Sigmoid colon (tissue), 6 donors: ENCODE measurements at regions not wholly inside any gene's neighbourhood (a gene's known extent, or its start where the extent isn't known, plus 50 kb on each side); places are given as distances from the start of the nearest gene placed in this dataset.

Source experiments
- DNase-seq: peaks from one replicate; pipeline ENCODE4 v3.0.0-alpha.2; 2019
- H3K27ac ChIP-seq, 4 donors: fragments of 200-600 bp; sonication (generic); one replicate each; pipeline ENCODE4 v1.5.1; 2016 to 2019; ENCODE audit warnings: mild to moderate bottlenecking in 1 of 4
- H3K27me3 ChIP-seq, 3 donors: fragments of 200-600 bp; sonication (generic); one replicate each; pipeline ENCODE4 v1.5.1; 2019; ENCODE audit warnings: mild to moderate bottlenecking in 1 of 3
- H3K36me3 ChIP-seq, 4 donors: fragments of 200-600 bp; sonication (generic); one replicate each; pipeline ENCODE4 v1.5.1; 2016 to 2019
- H3K4me1 ChIP-seq, 4 donors: fragments of 200-600 bp; sonication (generic); one replicate each; pipeline ENCODE4 v1.5.1; 2017 to 2019
- H3K4me3 ChIP-seq, 4 donors: fragments of 200-600 bp; sonication (generic); one replicate each; pipeline ENCODE4 v1.5.1; 2017 to 2019; ENCODE audit warnings: mild to moderate bottlenecking in 2 of 4, moderate library complexity in 1 of 4
- H3K9me3 ChIP-seq, 4 donors: fragments of 200-600 bp in 3 of 4; sonication (generic) in 3 of 4; one replicate each; pipeline versions ENCODE4 v1.5.1 to v1.6.1; 2013 to 2019
- CTCF ChIP-seq, 4 experiments: fragments of 450-650 bp in 3 of 4; fragments of 200-600 bp in 1 of 4; IDR thresholded peaks; one replicate each; pipeline ENCODE4 v1.5.1; 2016 to 2019; ENCODE audit warnings: antibody characterized with exemption in 4 of 4, mild to moderate bottlenecking in 3 of 4, moderate library complexity in 2 of 4
- EP300 ChIP-seq, 4 donors: sonication (generic); formaldehyde crosslinking; IDR thresholded peaks; one replicate each; pipeline ENCODE4 v1.6.1; 2017; ENCODE audit warnings: antibody characterized with exemption in 4 of 4
- POLR2A ChIP-seq, 2 donors: fragments of 450-650 bp; IDR thresholded peaks; one replicate each; pipeline ENCODE4 v1.6.1; 2016; ENCODE audit warnings: antibody characterized with exemption in 2 of 2, mild to moderate bottlenecking in 2 of 2, moderate library complexity in 2 of 2
- POLR2AphosphoS5 ChIP-seq, 4 donors: sonication (generic); formaldehyde crosslinking; IDR thresholded peaks; one replicate each; pipeline ENCODE4 v1.6.1; 2017; ENCODE audit warnings: antibody characterized with exemption in 4 of 4
- WGBS, 2 donors: extraction: QIAGEN DNeasy Blood & Tissue Kit; methylation state at CpG; one replicate each; pipeline ENCODE4 v1.1.7; 2013; 5-methylcytosine and 5-hydroxymethylcytosine counted together
- intact Hi-C: fragments of 100-400 bp; cut with DNase I; formaldehyde crosslinking; loops from one replicate; pipeline ENCODE4 v1.15.1; 2023
- donor health status: healthy with polysubstance abuse.
- donor health status: healthy.

DNA sequence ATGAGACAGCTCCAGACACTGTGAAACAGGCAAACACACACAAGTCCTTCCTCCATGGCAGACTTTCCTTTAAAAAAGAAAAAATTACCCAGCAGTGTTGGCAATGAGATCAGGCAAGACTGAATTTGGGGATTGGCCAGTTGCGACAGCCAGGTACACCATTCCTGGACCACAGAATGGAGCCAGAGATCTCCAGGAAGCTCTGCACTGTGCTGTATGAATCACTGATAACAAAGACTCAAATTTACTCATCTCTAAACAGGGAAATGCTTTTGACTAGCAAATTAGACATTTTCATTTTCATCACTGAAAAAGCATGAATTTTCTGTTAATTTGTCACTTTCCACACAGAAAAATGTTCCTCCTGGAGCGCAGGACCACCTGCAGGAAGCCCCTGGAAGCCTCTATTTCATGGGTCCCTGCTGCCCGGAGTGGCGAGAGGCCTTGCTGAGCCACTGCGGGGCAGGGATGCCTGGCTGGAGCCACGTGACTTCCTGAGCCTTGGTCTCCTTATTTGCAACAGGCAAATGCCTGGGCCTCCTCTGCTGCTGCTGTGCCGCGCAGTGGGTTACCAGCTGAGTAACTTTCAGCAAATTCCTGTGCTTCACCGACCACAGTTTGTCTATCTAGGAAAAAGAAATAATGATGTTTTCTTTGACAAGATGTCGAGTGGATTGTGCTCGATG, 185.9 kb upstream of the ZNF618 start:
- H3K27me3 ChIP-seq, result peaks cover 3 to 28% (median 17%) of the 10 kb centered on the region in 3 donors
- peaks cover 0 to 2% (median 0%) of the 10 kb centered on the region in 4 donors for H3K9me3 ChIP-seq
- no peaks in the 10 kb centered on the region for H3K36me3 ChIP-seq
- H3K4me3 ChIP-seq, result no peak overlapping the region
- intact Hi-C loops, result no loop called here
- peaks cover 0 to 7% (median 3%) of the 10 kb centered on the region in 4 donors for H3K4me1 ChIP-seq
- 70 to 82% methylated on average over 11 of the region's 11 CpGs for WGBS, 2 donors
- no peak for TF ChIP-seq CTCF (IDR thresholded peaks at IDR 0.05)
- TF ChIP-seq POLR2AphosphoS5 (IDR thresholded peaks at IDR 0.05), result no peak
- TF ChIP-seq EP300 (IDR thresholded peaks at IDR 0.05), result no peak
- no peak for TF ChIP-seq POLR2A (IDR thresholded peaks at IDR 0.05)
- no peak overlapping the region for H3K27ac ChIP-seq
- no peak for DNase-seq

DNA sequence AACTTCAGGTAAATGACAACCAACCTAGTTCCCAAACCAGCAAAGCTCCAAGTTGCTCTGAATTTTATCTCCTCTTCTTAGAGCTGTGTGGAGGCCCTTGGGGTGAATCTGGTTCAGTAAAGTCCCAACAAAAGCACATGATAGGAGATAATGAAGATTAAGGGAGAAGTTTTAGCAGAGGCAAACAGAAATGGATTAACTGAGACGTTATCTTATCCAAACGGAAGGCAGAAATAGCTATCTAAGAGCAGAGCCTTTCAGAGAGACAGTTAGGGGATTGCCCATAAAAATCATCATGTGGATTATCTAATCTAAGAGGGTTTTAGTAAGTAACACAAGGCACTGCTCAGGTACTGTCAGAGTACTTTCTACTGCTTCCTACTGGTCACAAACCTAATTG, 183.9 kb upstream of the ZNF618 start:
- no peak for DNase-seq
- Histone ChIP-seq H3K9me3 (peaks cover 0 to 5% (median 0%) of the 10 kb centered on the region in 4 donors), H3K27me3 (peaks cover 3 to 24% (median 15%) of the 10 kb centered on the region in 3 donors), H3K36me3 (no peaks in the 10 kb centered on the region), H3K4me3 (no peak overlapping the region), H3K4me1 (peaks cover 0 to 7% (median 3%) of the 10 kb centered on the region in 4 donors), H3K27ac (no peak overlapping the region)
- WGBS, 2 donors, result 72 to 82% methylated on average over 2 of the region's 2 CpGs
- no peak for TF ChIP-seq POLR2AphosphoS5 (IDR thresholded peaks at IDR 0.05)
- no peak for TF ChIP-seq EP300 (IDR thresholded peaks at IDR 0.05)
- no peak for TF ChIP-seq CTCF (IDR thresholded peaks at IDR 0.05)
- TF ChIP-seq POLR2A (IDR thresholded peaks at IDR 0.05), result no peak
- intact Hi-C loops, result no loop called here

DNA sequence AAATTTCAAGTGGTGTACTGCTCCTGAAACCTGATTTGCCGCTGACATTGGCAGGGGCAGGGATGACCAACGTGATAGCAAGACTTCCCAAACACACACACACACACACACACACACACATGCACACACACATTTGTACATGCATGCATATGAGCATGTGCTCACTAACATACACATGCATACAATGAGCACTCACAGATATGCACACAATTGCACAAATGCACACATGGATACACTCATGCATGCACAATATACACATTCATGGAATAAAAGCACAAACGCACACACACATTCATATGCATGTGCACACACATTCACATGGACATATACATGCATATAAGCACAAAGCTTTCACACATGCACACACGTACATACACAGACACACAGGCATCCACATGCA, 181.2 kb upstream of the ZNF618 start:
- Histone ChIP-seq H3K9me3 (peaks cover 0 to 5% (median 0%) of the 10 kb centered on the region in 4 donors), H3K27ac (no peak overlapping the region), H3K4me1 (no peaks in the 10 kb centered on the region), H3K27me3 (peaks cover 0 to 6% (median 3%) of the 10 kb centered on the region in 3 donors), H3K36me3 (no peaks in the 10 kb centered on the region), H3K4me3 (no peak overlapping the region)
- intact Hi-C loops, result no loop called here
- WGBS, 2 donors, result 70 to 71% methylated on average over 4 of the region's 4 CpGs
- DNase-seq, result no peak
- TF ChIP-seq EP300 (IDR thresholded peaks at IDR 0.05), result no peak
- no peak for TF ChIP-seq CTCF (IDR thresholded peaks at IDR 0.05)
- no peak for TF ChIP-seq POLR2AphosphoS5 (IDR thresholded peaks at IDR 0.05)
- TF ChIP-seq POLR2A (IDR thresholded peaks at IDR 0.05), result no peak

DNA sequence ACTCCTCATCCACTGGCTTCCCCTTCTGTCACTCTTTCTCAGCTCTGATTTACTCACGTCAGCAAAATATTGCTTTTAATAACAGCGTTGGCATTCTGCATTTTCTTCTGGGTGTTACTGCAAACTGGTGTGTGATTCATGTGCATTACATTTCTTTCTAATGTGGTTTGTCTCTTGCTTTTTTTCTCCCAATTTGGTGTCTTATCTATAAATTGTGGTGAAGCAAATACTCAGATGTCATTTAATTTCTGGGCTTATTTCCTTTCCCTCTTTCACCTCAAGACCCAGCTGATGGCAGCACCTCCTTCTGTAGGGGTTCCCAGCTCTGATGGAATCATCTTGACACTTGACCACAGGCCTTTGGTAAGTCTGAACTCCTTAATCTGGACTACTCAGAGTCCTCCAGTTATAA, 180.7 kb upstream of the ZNF618 start:
- TF ChIP-seq EP300 (IDR thresholded peaks at IDR 0.05) (no peak), POLR2AphosphoS5 (IDR thresholded peaks at IDR 0.05) (no peak), CTCF (IDR thresholded peaks at IDR 0.05) (no peak), POLR2A (IDR thresholded peaks at IDR 0.05) (no peak)
- H3K9me3 ChIP-seq, result peaks cover 0 to 5% (median 0%) of the 10 kb centered on the region in 4 donors
- H3K27ac ChIP-seq, result no peak overlapping the region
- DNase-seq, result no peak
- no peak overlapping the region for H3K4me3 ChIP-seq
- H3K27me3 ChIP-seq, result peaks cover 0 to 6% (median 3%) of the 10 kb centered on the region in 3 donors
- intact Hi-C loops, result no loop called here
- 71 to 83% methylated on average over 2 of the region's 2 CpGs for WGBS, 2 donors
- H3K36me3 ChIP-seq, result no peaks in the 10 kb centered on the region
- H3K4me1 ChIP-seq, result no peaks in the 10 kb centered on the region
